ENCODE measurements at regions not wholly inside any gene's neighbourhood (a gene's known extent, or its start where the extent isn't known, plus 50 kb on each side); places are given as distances from the start of the nearest gene placed in this dataset.

- TF ChIP-seq, protein P1, sequence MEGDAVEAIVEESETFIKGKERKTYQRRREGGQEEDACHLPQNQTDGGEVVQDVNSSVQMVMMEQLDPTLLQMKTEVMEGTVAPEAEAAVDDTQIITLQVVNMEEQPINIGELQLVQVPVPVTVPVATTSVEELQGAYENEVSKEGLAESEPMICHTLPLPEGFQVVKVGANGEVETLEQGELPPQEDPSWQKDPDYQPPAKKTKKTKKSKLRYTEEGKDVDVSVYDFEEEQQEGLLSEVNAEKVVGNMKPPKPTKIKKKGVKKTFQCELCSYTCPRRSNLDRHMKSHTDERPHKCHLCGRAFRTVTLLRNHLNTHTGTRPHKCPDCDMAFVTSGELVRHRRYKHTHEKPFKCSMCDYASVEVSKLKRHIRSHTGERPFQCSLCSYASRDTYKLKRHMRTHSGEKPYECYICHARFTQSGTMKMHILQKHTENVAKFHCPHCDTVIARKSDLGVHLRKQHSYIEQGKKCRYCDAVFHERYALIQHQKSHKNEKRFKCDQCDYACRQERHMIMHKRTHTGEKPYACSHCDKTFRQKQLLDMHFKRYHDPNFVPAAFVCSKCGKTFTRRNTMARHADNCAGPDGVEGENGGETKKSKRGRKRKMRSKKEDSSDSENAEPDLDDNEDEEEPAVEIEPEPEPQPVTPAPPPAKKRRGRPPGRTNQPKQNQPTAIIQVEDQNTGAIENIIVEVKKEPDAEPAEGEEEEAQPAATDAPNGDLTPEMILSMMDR (optimal IDR thresholded peaks at IDR 0.05 in 1 of 3, IDR thresholded peaks at IDR 0.05 in 1 of 3, conservative IDR thresholded peaks at IDR 0.05 in 1 of 3; ENCODE audit: extremely low read depth in 1 of 3, insufficient read depth in 2 of 3, low read length in 3 of 3): no peak
- TF ChIP-seq EZH2 (IDR thresholded peaks at IDR 0.05; ENCODE audit: low read length): no peak
These were observed 87.6 kb upstream of the DISP3 start for GRCh38 chr1:11391327-11391726.
